ENCODE measurements at regions not wholly inside any gene's neighbourhood (a gene's known extent, or its start where the extent isn't known, plus 50 kb on each side); places are given as distances from the start of the nearest gene placed in this dataset.
"Not testable (repeated sequence)": the region's sequence is repeated elsewhere in the genome, so short reads cannot be mapped to it uniquely, and the experiment has no call there.

GRCh38 chr1:65640046-65640445, 152.6 kb upstream of the PDE4B start:
- intact Hi-C loops (cut with DNase I), result no loop called here
- no peak overlapping the region for H3K27ac ChIP-seq
- TF ChIP-seq CTCF (IDR thresholded peaks at IDR 0.05), result no peak
- H3K4me3 ChIP-seq, result no peak overlapping the region
- no peaks in the 10 kb centered on the region for H3K27me3 ChIP-seq
- DNase-seq, result no peak
- no peak overlapping the region for H3K9ac ChIP-seq (ENCODE audit: low read depth in 2 of 2, low read length in 2 of 2)
- no peaks in the 10 kb centered on the region for H3K36me3 ChIP-seq
- H3K4me1 ChIP-seq, result no peaks in the 10 kb centered on the region
- no peaks in the 10 kb centered on the region for H3K9me3 ChIP-seq

GRCh38 chr1:65649185-65649584, 143.5 kb upstream of the PDE4B start:
- H3K27me3 ChIP-seq; H3K9me3 ChIP-seq; intact Hi-C loops (cut with DNase I); H3K27ac ChIP-seq; DNase-seq; H3K36me3 ChIP-seq; H3K9ac ChIP-seq (ENCODE audit: low read depth in 2 of 2, low read length in 2 of 2); H3K4me3 ChIP-seq; H3K4me1 ChIP-seq: not testable (repeated sequence)

GRCh38 chr1:65650682-65651081, 142.0 kb upstream of the PDE4B start:
- H3K4me3 ChIP-seq, result no peak overlapping the region
- no peaks in the 10 kb centered on the region for H3K27me3 ChIP-seq
- H3K9ac ChIP-seq (ENCODE audit: low read depth in 2 of 2, low read length in 2 of 2), result no peak overlapping the region
- H3K36me3 ChIP-seq, result no peaks in the 10 kb centered on the region
- no peak for TF ChIP-seq CTCF (IDR thresholded peaks at IDR 0.05)
- intact Hi-C loops (cut with DNase I), result no loop called here
- DNase-seq, result no peak
- H3K9me3 ChIP-seq, result no peaks in the 10 kb centered on the region
- H3K4me1 ChIP-seq, result no peaks in the 10 kb centered on the region
- no peak overlapping the region for H3K27ac ChIP-seq

- H3K9ac ChIP-seq (ENCODE audit: low read depth in 2 of 2, low read length in 2 of 2); H3K36me3 ChIP-seq; intact Hi-C loops (cut with DNase I); H3K9me3 ChIP-seq; DNase-seq; H3K4me3 ChIP-seq; H3K27me3 ChIP-seq; H3K27ac ChIP-seq; H3K4me1 ChIP-seq: not testable (repeated sequence)
Measured at GRCh38 chr1:65654526-65654925, 138.2 kb upstream of the PDE4B start.

- intact Hi-C loops (cut with DNase I), result not testable (repeated sequence)
Measured at GRCh38 chr1:65657609-65658008, 135.1 kb upstream of the PDE4B start.

GRCh38 chr1:65658122-65658521, 134.6 kb upstream of the PDE4B start:
- H3K27me3 ChIP-seq, result no peaks in the 10 kb centered on the region
- H3K27ac ChIP-seq, result no peak overlapping the region
- intact Hi-C loops (cut with DNase I), result no loop called here
- H3K36me3 ChIP-seq, result no peaks in the 10 kb centered on the region
- H3K9ac ChIP-seq (ENCODE audit: low read depth in 2 of 2, low read length in 2 of 2), result no peak overlapping the region
- H3K4me1 ChIP-seq, result no peaks in the 10 kb centered on the region
- no peak overlapping the region for H3K4me3 ChIP-seq
- H3K9me3 ChIP-seq, result no peaks in the 10 kb centered on the region
- DNase-seq, result no peak
- no peak for TF ChIP-seq CTCF (IDR thresholded peaks at IDR 0.05)

More at GRCh38 chr1:65657609-65658008, 135.1 kb upstream of the PDE4B start:
- H3K27me3 ChIP-seq; H3K9me3 ChIP-seq; H3K27ac ChIP-seq; DNase-seq; H3K9ac ChIP-seq (ENCODE audit: low read depth in 2 of 2, low read length in 2 of 2); H3K36me3 ChIP-seq; H3K4me3 ChIP-seq; H3K4me1 ChIP-seq: not testable (repeated sequence)

GRCh38 chr1:65668368-65668767, 124.3 kb upstream of the PDE4B start:
- no peaks in the 10 kb centered on the region for H3K27me3 ChIP-seq

More at GRCh38 chr1:65668368-65668767, 124.3 kb upstream of the PDE4B start:
- intact Hi-C loops (cut with DNase I), result no loop called here
- no peaks in the 10 kb centered on the region for H3K36me3 ChIP-seq
- no peak for DNase-seq
- no peak overlapping the region for H3K27ac ChIP-seq
- no peak overlapping the region for H3K4me3 ChIP-seq
- no peaks in the 10 kb centered on the region for H3K9me3 ChIP-seq
- H3K4me1 ChIP-seq, result no peaks in the 10 kb centered on the region
- no peak for TF ChIP-seq CTCF (IDR thresholded peaks at IDR 0.05)
- no peak overlapping the region for H3K9ac ChIP-seq (ENCODE audit: low read depth in 2 of 2, low read length in 2 of 2)
